ENCODE measurements at regions not wholly inside any gene's neighbourhood (a gene's known extent, or its start where the extent isn't known, plus 50 kb on each side); places are given as distances from the start of the nearest gene placed in this dataset.
"Not testable (repeated sequence)": the region's sequence is repeated elsewhere in the genome, so short reads cannot be mapped to it uniquely, and the experiment has no call there.

DNA sequence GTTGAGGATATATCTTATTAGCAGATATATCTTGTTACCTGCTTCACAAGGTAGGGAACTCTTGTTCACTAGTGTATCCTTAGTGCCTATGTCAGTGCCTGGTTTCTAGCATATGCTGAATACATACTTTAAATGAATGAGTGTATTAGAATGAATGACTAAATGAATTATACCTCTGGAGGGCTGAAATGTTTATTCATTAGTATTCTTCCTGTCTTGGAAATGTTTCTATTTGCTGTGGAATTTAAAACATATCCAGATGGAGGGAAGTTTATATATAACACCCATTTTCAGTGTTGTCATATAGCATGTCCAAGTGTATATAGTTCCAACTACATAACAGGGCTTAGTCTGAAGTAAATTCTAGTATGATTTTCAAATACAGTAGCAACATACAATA is 581.5 kb downstream of the TBL1XR1 start:
- DNase-seq, result no peak

GRCh38 chr3:176611703-176612102 is 585.6 kb downstream of the TBL1XR1 start:
- DNase-seq, result no peak

- no peak for DNase-seq
These were observed 587.9 kb downstream of the TBL1XR1 start for GRCh38 chr3:176609361-176609760.

DNA sequence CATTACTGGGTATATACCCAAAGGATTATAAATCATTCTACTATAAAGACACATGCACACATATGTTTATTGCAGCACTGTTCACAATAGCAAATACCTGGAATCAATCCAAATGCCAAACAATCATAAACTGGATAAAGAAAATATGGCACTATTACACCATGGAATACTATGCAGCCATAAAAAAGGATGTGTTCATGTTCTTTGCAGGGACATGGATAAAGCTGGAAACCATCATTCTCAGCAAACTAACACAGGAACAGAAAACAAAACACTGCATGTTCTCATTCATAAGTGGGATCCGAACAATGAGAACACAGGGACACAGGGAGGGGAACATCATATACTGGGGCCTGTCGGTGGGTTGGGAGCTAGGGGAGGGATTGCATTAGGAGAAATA is 591.7 kb downstream of the TBL1XR1 start:
- not testable (repeated sequence) for DNase-seq

GRCh38 chr3:176595307-176595706 is 602.0 kb downstream of the TBL1XR1 start:
- DNase-seq, result no peak

GRCh38 chr3:176590722-176591121 is 606.6 kb downstream of the TBL1XR1 start:
- no peak for DNase-seq

DNA sequence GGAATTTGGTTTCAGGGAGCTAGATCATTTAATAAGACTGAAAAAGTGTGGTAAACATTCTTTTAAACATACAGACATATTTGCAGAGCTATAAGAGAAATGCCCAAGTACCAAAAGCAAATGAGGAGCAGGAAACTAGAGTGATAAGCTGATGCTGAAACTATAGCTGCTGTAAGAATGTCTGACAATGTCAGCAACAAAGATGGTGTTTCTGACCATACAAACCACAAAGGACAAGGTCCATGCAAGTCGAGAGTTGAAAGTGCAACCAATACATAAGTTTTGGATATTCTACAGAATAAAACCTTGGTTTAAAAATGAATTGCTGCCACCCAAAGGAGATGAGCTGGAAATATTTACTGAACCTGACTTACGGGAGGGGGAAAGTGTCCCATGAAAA is 610.2 kb downstream of the TBL1XR1 start:
- no peak for DNase-seq

DNA sequence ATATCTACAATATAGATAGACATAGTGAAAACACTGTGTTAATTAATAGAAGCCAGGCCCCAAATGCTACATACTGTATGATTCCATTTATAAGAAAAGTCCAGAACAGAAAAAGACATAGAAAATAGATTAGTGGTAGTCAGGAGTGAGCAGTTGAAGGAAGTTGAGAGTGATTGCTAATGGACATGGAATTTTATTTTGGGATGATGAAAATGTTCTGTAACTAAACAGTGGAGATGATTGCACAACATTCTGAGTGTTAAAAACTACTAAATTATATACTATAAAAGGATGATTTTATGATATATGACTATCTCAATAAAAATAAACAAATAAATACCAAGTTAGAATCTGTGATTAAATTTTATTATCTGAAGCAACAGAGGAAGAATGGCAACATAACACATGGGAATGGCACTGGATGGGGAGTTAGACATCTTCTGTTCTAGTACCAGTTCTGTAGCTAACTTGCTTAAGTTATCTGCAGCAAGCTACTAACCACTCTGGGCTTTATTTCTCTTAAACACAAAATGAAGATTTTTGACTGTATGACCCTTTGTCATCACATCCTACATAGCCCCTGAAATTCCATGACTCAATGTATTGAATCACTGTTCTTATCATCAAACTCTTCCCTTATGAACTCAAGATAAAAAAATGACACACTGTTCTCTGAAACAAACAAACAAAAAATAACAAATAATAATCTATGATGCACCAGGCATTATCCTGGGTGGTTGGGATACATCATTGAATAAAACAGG is 612.7 kb downstream of the TBL1XR1 start:
- no peak for DNase-seq

GRCh38 chr3:176583956-176584355 is 613.3 kb downstream of the TBL1XR1 start:
- DNase-seq, result no peak

DNA sequence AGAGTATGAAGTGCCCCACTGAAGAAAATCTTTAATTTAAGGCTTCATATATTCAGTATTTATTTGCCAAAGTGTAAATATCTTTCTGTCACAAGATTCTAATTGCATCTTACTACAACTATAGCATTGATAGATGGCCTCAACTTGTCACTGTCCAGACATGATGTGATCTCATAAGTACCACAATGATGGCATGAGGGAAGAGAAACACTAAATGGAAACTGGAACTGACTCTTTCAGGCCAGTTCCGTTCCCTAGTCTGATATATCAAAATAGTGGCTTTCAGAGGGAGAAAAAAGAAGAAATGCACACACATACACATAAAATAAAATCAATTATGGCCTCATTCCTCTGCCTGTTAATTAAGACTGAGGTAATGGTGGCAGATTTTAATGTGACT is 615.7 kb downstream of the TBL1XR1 start:
- no peak for DNase-seq

DNA sequence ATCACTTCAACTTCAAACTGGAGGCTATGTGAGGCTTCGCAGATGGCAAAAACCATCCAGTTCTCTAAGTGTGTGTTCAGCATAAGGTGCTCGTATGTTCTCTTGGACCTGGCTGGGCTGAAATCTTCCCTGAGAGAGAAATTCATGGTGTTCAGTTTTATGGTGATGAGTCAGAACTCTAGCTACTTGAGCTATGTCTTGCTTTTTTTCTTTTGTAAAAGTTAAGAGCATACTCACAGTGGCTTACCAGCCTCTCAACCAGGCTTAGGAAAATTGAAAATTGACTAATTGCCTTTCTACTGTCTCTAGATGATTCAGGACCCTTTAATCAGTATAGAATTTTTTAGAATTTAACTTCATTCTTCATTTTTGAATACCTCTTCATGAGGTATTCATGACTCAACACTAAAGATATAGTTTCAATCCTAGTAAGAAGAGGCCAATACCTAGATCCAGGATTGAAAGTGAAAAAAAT is 617.5 kb downstream of the TBL1XR1 start:
- DNase-seq, result no peak

- no peak for DNase-seq
These were observed 619.0 kb downstream of the TBL1XR1 start for GRCh38 chr3:176578316-176578715.

DNA sequence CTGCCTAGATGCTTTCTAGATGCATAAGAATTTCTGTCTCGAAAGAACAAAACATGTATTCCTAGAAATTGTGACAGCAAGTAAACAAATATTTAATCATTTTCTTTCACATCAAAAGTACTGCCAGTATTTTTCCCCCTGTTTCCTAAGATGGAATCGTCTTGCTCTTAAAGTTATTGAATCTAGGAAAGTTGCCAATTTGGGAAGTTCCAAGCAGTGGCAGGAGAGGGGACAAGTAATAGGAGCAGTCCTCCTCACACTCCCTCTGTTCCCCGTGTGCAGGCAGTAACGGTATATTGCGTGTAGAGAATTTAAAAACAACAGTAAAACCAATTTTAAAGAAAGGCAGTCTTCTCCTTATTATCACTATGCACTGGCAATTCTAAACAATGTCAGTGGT is 619.8 kb downstream of the TBL1XR1 start:
- DNase-seq, result no peak

DNA sequence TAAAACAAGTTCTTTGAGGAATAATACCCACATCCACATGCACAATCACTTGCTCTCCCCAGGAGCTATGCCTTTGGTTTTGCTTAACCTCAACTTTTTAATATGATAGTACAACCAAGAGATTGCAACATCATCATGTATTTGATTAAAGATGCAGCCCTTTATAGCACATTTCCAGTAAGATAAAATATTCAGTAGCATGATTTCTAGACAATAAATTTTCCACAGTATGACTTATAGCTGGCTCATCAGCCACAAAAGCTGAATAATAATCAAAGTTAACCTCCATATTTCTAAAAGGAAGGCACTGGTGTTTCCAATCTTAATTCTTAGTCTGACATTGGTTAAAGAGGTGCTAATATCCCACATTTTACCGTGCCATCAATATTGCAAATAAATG is 622.5 kb downstream of the TBL1XR1 start:
- no peak for DNase-seq

DNA sequence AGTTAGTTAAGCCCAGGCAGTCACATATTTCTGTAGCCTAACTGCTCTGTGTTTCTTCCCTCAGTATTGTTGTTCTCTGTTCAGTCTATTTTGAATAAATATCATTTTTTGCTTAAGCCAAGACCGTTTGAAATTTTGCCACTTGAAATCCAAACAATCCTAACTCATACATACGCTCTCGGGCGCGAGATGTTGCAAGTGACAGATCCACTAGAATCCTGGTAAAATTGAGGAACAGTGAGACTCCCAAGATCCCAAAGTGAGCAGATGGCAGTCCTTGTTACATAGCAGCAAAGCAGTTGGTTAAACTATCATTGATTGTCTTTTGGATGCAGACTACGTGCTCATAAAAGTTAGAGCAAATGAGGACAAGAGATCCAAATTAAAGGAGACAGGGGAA is 625.4 kb downstream of the TBL1XR1 start:
- DNase-seq, result no peak

GRCh38 chr3:176570992-176571391 is 626.3 kb downstream of the TBL1XR1 start:
- DNase-seq, result no peak

DNA sequence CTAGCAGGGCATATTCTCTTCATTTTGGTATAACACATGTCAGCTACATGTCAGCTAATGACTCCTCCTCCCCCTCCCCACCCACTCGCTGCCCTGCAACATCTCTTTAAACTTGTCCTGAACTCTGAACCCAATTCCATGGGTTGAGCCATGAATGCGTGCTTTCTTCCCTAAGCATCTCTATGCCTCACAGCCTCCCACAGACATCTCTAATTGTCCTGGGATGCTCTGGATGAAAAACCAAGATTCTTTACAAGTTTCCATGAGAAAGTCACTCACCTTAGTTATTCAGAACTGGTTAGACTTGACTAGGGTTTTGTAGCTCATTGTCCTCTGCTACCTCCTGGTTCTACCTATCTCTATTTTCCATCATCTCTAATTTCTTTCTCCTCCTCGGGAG is 629.1 kb downstream of the TBL1XR1 start:
- no peak for DNase-seq

DNA sequence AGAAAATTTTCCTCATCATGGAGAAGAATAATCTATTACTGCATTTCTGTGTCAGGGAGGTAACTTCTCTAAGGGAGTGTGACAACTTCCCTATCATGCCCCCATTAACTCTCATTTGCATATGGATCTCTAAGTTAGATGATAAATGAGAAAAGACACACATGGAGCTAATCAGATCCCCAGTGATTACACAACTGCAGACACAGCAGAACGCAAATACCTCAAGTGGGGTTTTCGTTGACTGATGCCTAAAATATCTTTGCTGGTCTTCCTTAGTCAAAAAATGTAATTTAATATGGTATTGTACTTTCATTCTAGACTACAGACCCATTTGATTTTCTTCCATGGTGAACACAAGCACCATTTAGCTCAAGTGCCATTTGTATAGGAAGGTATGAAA is 630.5 kb downstream of the TBL1XR1 start:
- DNase-seq, result no peak

DNA sequence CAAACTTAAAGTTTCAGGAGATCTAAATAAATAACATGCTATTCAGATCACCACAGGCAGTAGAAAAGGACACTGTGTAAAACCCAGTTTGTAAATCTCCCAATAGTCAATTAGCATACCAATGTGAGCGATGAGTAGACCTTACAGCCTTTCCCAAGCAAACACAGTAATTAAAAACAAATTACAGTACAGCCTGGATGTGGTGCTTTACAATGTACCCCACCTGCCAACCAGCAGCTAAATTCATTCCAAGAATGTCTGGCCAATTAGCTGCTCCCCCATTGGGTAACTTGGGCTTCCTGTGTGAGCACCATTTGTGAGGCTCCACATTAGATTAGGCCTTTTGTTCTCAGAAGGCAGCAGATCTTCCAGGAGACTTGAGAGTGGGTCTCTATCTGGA is 635.0 kb downstream of the TBL1XR1 start:
- no peak for DNase-seq

- no peak for DNase-seq
These were observed 635.5 kb downstream of the TBL1XR1 start for GRCh38 chr3:176561826-176562225.

DNA sequence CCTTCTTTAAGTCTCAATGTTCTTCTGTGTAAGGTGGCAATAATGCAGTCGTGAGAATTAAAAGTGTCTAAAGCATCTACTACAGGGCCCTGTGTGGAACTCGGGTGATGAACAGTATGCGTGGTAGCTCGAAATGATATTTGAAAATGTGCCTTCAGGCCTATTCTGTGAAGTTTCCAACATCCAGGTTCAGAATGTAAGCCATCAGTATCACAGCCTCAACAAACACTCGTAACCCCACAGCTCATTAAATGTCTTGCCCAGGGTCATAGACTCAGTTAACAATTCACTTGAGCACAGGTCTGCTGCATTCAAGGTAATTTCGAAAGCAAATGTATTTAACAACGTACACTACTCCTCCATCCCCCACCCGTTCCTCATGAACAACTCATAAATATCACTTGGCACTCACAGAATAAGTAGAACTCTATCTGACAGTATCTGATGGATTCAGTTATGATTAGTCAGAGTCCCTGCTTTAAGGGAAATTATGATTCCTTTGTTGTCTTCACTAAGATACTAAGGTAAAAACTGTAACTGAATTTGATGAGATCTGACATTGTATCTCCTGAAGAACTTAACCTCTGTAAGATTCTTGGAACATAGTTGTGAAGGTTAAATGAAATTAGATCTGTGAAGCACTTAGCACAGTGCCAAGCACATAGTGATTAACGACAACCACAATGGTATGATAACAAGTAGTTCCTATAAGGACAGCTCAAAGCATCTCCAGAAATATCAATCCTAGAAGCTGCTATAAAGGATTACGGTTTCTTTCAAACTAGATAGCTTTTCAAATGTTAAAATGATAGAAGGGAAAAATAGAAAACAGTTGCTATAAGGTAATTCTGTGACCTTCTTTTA is 642.3 kb downstream of the TBL1XR1 start:
- DNase-seq, result no peak

GRCh38 chr3:176554264-176554663 is 643.0 kb downstream of the TBL1XR1 start:
- DNase-seq, result no peak

DNA sequence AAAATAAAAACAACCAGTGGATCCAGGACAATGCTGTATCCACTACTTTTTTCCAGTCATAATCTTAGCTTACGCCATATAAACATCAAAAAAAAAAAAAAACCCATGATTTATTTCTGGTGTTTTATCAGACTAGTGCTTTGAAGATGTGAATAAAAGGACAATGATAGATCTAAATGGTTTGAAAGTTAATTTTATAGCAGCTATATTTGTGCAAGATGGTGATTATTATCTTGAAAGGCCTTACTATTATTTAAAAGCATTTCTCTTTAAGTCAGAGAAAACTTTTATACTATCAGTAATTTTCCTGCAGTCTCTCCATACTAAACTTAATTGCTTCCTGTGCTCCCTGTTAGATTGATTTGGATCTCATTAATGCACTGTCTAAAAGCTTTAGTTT is 670.3 kb downstream of the TBL1XR1 start:
- no peak for DNase-seq

DNA sequence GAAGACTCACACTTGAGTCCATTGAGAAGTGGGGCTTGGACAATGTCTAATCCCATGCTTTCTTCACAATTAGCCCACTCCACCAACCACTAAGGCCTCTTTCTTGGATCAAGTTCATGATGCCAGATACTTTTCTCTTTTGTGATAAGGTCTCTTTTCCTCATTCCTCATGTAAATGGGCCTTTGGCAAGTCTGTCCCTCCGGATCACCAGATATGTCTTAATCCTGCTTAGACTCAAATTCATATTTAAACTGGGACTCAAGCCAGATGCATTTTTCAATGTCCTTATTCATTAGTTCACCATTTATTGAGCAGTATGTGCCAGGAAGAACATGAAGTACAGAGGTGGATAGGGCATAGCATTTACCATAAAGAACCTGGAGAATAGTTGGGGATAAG is 671.1 kb downstream of the TBL1XR1 start:
- DNase-seq, result no peak

Measured in CD4-positive, alpha-beta T cell treated with Interleukin-12 subunit alpha and Interleukin-12 subunit beta, for 1 hour (primary cell).